HG03039 (cell line): ENCODE measurements at regions not wholly inside any gene's neighbourhood (a gene's known extent, or its start where the extent isn't known, plus 50 kb on each side); places are given as distances from the start of the nearest gene placed in this dataset.

ENCODE experiments used
- ATAC-seq: cut with Tn5 transposase; IDR thresholded peaks from one replicate; pipeline ENCODE4 v1.9.1; 2021; ENCODE audit warnings: mild to moderate bottlenecking, moderate library complexity; ENCODE audit not compliant: unreplicated experiment

GRCh38 chr2:71749671-71750101 lies 296.3 kb downstream of the DYSF start:
- no peak for ATAC-seq

GRCh38 chr2:71748227-71748626 lies 294.9 kb downstream of the DYSF start:
- no peak for ATAC-seq

GRCh38 chr2:71747559-71747958 lies 294.2 kb downstream of the DYSF start:
- no peak for ATAC-seq

GRCh38 chr2:71746946-71747501 lies 293.7 kb downstream of the DYSF start:
- no peak for ATAC-seq

- no peak for ATAC-seq
Observed at GRCh38 chr2:71744781-71745180, 291.4 kb downstream of the DYSF start.

GRCh38 chr2:71743995-71744675 lies 290.8 kb downstream of the DYSF start:
- no peak for ATAC-seq

GRCh38 chr2:71742953-71743601 lies 289.7 kb downstream of the DYSF start:
- ATAC-seq, result no peak

GRCh38 chr2:71736986-71737385 lies 283.6 kb downstream of the DYSF start:
- no peak for ATAC-seq

GRCh38 chr2:71736091-71736861 lies 282.9 kb downstream of the DYSF start:
- ATAC-seq, result no peak
